Activated B cell treated with CpG ODN at 0.5 μM for 24 hours (primary cell): ENCODE measurements at regions not wholly inside any gene's neighbourhood (a gene's known extent, or its start where the extent isn't known, plus 50 kb on each side); places are given as distances from the start of the nearest gene placed in this dataset.
"Not testable (repeated sequence)": the region's sequence is repeated elsewhere in the genome, so short reads cannot be mapped to it uniquely, and the experiment has no call there.

Source experiments
- ATAC-seq: fragments of 200-7000 bp; cut with Tn5 transposase; one replicate; pipeline ENCODE4 v1.10.0; 2021; ENCODE audit warnings: low read depth, mild to moderate bottlenecking, moderate library complexity
- CTCF ChIA-PET: fragments of 350-600 bp; sonication (Branson Sonifier 250); formaldehyde crosslinking; loops from one replicate; lab custom pipeline; 2021; ENCODE audit warnings: antibody characterized with exemption; lab: Charles Lee
- POLR2A ChIA-PET: fragments of 350-600 bp; sonication (Branson Sonifier 250); formaldehyde crosslinking; loops from one replicate; lab custom pipeline; 2021; ENCODE audit warnings: antibody characterized with exemption; lab: Charles Lee
- DNase-seq: peaks from one replicate; pipeline ENCODE4 v3.0.0; 2022
- H3K27ac Mint-ChIP-seq: one replicate; pipeline ENCODE4 v1.8.0; 2020; ENCODE audit warnings: mixed read lengths
- H3K27me3 Mint-ChIP-seq: one replicate; pipeline ENCODE4 v1.8.0; 2021; ENCODE audit warnings: mixed read lengths
- H3K36me3 Mint-ChIP-seq: one replicate; pipeline ENCODE4 v1.8.0; 2021; ENCODE audit warnings: low read depth, mixed read lengths
- H3K4me1 Mint-ChIP-seq: one replicate; pipeline ENCODE4 v1.8.0; 2021; ENCODE audit warnings: mixed read lengths
- H3K4me3 Mint-ChIP-seq: one replicate; pipeline ENCODE4 v1.8.0; 2020; ENCODE audit warnings: mild to moderate bottlenecking, mixed read lengths
- H3K9me3 Mint-ChIP-seq: one replicate; pipeline ENCODE4 v1.8.0; 2020; ENCODE audit warnings: mixed read lengths
- intact Hi-C: fragments of 100-400 bp; cut with micrococcal nuclease; formaldehyde crosslinking; loops from one replicate; pipeline ENCODE4 v1.15.1; 2024
- TF ChIP-seq, protein P1 (sequence below): fragments of 200-600 bp; IDR thresholded peaks from one replicate; pipeline ENCODE4 v1.8.0; 2022; ENCODE audit warnings: antibody characterized with exemption, mild to moderate bottlenecking

DNA sequence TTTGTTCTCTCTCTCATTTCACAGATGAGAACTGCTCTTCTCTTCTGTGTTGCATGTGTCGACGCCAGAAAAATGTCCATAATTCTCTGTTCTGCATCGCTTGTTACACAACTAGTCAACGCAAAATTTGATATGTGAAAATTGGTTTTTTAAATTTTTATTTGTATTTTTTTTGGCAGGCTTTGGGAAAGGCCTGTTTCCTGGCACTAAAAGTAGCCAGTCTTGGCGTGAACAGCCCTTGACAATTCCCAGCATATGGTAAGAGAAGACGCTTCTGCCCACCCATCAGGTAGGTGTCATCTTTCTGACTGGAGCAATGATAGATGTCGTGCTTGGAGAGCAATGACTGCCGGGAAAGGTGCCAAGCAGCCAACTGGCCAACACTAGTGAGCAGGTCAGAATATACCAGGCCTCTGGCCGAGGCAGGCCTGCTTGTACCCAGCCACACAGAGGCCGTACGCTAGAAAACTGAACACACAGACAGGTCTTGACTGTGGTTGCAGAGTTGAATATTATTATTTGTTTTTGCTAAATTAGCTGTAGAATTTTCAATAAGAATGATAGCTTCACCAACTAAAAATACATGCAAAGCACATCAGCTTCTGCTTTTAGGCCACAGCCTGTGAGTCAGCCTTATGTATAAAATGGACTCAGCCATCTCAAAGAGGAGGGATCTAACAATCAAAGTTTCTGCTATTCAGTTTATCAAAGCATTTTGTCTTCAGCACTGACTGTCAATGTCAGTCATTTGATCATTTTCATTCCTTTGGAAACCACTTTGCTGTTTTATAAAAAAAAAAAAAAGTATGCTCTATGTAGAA, 837.5 kb downstream of the MCTP2 start:
- no peaks in the 10 kb centered on the region for H3K27me3 Mint-ChIP-seq
- H3K27ac Mint-ChIP-seq, result no peak overlapping the region
- CTCF ChIA-PET, result no interaction called here
- no peak for ATAC-seq
- no peak for DNase-seq
- H3K36me3 Mint-ChIP-seq, result no peaks in the 10 kb centered on the region
- TF ChIP-seq, protein P1, sequence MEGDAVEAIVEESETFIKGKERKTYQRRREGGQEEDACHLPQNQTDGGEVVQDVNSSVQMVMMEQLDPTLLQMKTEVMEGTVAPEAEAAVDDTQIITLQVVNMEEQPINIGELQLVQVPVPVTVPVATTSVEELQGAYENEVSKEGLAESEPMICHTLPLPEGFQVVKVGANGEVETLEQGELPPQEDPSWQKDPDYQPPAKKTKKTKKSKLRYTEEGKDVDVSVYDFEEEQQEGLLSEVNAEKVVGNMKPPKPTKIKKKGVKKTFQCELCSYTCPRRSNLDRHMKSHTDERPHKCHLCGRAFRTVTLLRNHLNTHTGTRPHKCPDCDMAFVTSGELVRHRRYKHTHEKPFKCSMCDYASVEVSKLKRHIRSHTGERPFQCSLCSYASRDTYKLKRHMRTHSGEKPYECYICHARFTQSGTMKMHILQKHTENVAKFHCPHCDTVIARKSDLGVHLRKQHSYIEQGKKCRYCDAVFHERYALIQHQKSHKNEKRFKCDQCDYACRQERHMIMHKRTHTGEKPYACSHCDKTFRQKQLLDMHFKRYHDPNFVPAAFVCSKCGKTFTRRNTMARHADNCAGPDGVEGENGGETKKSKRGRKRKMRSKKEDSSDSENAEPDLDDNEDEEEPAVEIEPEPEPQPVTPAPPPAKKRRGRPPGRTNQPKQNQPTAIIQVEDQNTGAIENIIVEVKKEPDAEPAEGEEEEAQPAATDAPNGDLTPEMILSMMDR, result no peak
- intact Hi-C loops, result no loop called here
- H3K4me1 Mint-ChIP-seq, result no peaks in the 10 kb centered on the region
- peaks cover 9% of the 10 kb centered on the region for H3K9me3 Mint-ChIP-seq
- POLR2A ChIA-PET, result no interaction called here
- no peak overlapping the region for H3K4me3 Mint-ChIP-seq

DNA sequence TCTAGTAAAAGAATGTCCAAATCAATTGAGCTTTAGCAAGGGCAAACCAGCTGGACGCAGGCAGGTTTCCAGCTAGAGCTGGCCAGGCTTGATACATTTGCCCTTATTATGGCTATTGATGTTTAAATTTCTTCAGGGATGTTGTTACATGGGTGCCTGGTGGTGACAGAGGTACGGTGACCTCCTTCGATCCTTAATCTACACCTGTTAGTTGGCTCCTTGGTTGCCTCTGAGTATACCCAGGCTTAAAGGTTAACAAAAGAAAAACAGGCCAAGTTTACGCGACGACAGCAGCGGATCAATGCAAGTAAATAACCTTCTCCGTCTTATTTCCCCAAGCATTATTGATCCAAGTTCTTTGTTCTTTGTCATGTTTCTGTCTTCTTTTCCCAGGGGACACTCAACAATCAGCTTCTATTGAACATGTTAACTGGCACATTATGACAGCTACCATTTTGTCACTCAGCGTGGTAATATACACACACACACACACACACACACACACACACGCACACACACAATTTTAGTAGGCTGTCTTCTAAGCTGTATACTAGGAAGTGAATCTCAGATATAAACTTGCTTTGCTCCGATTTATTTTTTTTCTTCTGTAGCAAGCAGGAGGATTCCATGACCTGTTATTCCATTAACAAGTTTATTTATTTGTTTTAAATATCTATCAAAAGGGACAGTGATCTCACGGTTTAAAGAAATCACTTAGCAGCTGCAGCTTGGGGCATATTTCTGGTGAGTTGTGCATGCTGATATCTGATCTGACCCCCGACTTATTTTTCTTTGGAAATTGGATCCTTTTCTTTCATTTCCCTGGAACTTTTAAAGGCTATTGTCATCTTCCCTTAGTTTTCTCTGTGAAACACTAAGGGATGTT, 844.7 kb downstream of the MCTP2 start:
- H3K9me3 Mint-ChIP-seq, result peaks cover 4% of the 10 kb centered on the region
- intact Hi-C loops, result loop anchor here (10.0 kb wide), 1 partner anchor 61 kb away; no protein-coding TSS in a partner anchor
- TF ChIP-seq, protein P1, result no peak
- no peaks in the 10 kb centered on the region for H3K36me3 Mint-ChIP-seq
- no peak overlapping the region for H3K27ac Mint-ChIP-seq
- ATAC-seq, result no peak
- POLR2A ChIA-PET, result no interaction called here
- no peak for DNase-seq
- CTCF ChIA-PET, result no interaction called here
- no peaks in the 10 kb centered on the region for H3K27me3 Mint-ChIP-seq
- H3K4me1 Mint-ChIP-seq, result no peaks in the 10 kb centered on the region
- H3K4me3 Mint-ChIP-seq, result no peak overlapping the region

DNA sequence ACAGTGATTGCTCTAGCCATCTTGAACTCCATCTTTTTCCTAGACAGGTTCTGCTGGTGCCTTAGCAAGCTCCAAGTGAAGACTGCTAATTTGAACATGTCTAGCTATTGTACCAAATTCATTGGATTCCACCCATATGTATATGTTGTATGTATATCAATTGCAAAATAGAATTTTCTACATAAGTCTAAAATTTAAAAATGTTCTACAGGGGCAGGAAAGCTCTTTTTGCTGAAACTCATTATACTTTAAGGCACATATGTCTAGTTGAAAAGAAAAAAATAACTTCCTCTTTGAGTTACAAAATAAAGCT, 845.3 kb downstream of the MCTP2 start:
- H3K27me3 Mint-ChIP-seq, result no peaks in the 10 kb centered on the region
- no peaks in the 10 kb centered on the region for H3K4me1 Mint-ChIP-seq
- no peak overlapping the region for H3K27ac Mint-ChIP-seq
- TF ChIP-seq, protein P1, result no peak
- no peak for DNase-seq
- peaks cover 5% of the 10 kb centered on the region for H3K9me3 Mint-ChIP-seq
- no peaks in the 10 kb centered on the region for H3K36me3 Mint-ChIP-seq
- ChIA-PET POLR2A (no interaction called here), CTCF (no interaction called here)
- intact Hi-C loops, result loop anchor here (10.0 kb wide), 1 partner anchor 62 kb away; no protein-coding TSS in a partner anchor
- no peak overlapping the region for H3K4me3 Mint-ChIP-seq
- ATAC-seq, result no peak

DNA sequence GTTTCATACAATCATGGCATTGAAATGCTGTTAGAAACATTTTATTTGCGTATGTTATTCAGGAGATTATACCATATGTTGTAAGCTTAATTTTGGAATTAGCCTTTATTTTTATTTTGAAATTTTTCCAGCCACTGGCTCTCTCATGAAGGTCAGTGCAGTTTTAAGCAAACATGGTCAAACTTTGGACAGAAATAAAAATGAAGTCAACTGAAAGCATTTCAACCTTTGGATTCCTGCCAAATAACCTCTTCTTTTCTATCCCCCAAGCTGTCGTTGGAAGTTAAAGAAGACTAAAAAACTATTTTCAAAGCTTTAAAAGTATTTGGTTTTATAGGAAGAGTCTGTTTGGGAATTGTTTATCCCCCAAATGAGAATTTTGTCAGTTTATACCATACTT, 846.6 kb downstream of the MCTP2 start:
- peaks cover 5% of the 10 kb centered on the region for H3K9me3 Mint-ChIP-seq
- no peak overlapping the region for H3K4me3 Mint-ChIP-seq
- no peaks in the 10 kb centered on the region for H3K4me1 Mint-ChIP-seq
- CTCF ChIA-PET, result no interaction called here
- intact Hi-C loops, result loop anchor here (10.0 kb wide), 1 partner anchor 63 kb away; no protein-coding TSS in a partner anchor
- H3K36me3 Mint-ChIP-seq, result no peaks in the 10 kb centered on the region
- H3K27me3 Mint-ChIP-seq, result no peaks in the 10 kb centered on the region
- DNase-seq, result no peak
- H3K27ac Mint-ChIP-seq, result no peak overlapping the region
- no peak for ATAC-seq
- POLR2A ChIA-PET, result no interaction called here
- TF ChIP-seq, protein P1, result no peak

DNA sequence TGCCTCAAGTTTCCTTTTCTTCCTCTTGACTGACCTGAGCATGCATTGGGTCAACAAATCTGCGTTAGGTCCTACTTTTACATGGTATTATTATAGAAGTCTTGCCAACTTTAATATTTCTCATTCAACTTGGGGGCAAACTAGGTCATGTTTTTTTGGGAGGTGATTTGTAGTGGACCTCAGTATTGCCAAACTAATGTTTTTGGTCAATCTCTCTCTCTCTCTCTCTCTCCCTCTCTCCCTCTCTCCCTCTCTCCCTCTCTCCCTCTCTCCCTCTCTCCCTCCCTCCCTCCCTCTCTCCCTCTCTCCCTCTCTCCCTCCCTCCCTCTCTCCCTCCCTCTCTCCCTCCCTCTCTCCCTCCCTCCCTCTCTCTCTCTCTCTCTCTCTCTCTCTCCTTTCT, 848.9 kb downstream of the MCTP2 start:
- CTCF ChIA-PET, H3K36me3 Mint-ChIP-seq, intact Hi-C loops, H3K4me3 Mint-ChIP-seq, H3K27me3 Mint-ChIP-seq, DNase-seq, H3K9me3 Mint-ChIP-seq, H3K27ac Mint-ChIP-seq, POLR2A ChIA-PET, ATAC-seq, H3K4me1 Mint-ChIP-seq: not testable (repeated sequence)
